ENCODE measurements at regions not wholly inside any gene's neighbourhood (a gene's known extent, or its start where the extent isn't known, plus 50 kb on each side); places are given as distances from the start of the nearest gene placed in this dataset.

DNA sequence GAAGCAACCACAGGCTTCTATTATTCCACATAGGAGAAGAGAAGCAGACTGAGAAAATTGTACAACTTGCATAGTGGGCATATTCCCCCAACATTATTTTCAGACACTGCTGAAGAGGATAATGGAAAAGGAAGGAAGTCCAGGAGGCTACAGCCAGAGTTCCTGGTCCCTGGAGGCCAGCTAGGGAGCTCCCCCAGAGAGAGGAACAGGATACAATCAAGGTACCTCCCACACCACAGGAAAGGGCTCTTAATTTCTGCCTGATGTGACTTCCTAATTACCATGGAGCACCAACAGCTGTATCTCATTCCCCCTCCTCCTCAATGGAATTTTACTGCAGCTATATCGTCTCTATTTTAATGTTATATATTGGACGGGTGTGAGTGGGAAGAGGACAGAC is 594.3 kb upstream of the NRSN1 start (continued):
- TF ChIP-seq, protein P1, sequence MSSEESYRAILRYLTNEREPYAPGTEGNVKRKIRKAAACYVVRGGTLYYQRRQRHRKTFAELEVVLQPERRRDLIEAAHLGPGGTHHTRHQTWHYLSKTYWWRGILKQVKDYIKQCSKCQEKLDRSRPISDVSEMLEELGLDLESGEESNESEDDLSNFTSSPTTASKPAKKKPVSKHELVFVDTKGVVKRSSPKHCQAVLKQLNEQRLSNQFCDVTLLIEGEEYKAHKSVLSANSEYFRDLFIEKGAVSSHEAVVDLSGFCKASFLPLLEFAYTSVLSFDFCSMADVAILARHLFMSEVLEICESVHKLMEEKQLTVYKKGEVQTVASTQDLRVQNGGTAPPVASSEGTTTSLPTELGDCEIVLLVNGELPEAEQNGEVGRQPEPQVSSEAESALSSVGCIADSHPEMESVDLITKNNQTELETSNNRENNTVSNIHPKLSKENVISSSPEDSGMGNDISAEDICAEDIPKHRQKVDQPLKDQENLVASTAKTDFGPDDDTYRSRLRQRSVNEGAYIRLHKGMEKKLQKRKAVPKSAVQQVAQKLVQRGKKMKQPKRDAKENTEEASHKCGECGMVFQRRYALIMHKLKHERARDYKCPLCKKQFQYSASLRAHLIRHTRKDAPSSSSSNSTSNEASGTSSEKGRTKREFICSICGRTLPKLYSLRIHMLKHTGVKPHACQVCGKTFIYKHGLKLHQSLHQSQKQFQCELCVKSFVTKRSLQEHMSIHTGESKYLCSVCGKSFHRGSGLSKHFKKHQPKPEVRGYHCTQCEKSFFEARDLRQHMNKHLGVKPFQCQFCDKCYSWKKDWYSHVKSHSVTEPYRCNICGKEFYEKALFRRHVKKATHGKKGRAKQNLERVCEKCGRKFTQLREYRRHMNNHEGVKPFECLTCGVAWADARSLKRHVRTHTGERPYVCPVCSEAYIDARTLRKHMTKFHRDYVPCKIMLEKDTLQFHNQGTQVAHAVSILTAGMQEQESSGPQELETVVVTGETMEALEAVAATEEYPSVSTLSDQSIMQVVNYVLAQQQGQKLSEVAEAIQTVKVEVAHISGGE (tag by site-specific recombination; conservative IDR thresholded peaks at IDR 0.05; ENCODE audit: low read depth), result no peak
- TF ChIP-seq ZNF560 (tag by site-specific recombination; IDR thresholded peaks at IDR 0.05; ENCODE audit: borderline replicate concordance) (no peak), ZNF335 (tag by site-specific recombination; conservative IDR thresholded peaks at IDR 0.05) (no peak), ZNF510 (tag by site-specific recombination; IDR thresholded peaks at IDR 0.05; ENCODE audit: insufficient replicate concordance) (no peak)

DNA sequence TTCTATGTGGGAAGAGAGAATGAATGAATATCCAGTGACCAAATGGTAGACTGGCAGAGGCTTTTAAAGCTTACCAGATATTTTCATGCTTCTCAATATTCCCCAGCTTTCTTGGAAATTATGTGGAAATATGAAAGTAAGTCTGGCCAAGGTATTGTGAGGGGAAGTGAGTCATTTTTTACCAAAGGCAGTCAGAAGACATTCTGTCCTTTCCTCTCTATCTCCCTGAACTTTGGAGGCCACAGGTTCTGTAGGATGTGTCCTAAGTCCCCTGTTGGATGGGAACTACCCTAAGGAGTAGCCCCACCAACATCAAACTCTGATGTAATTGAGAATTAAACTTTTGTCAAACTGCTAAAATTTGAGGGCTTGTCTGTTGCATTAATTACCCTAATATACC is 593.8 kb upstream of the NRSN1 start:
- no peak for TF ChIP-seq ZBTB8A (tag by site-specific recombination; IDR thresholded peaks at IDR 0.05)
- TF ChIP-seq, protein P2, sequence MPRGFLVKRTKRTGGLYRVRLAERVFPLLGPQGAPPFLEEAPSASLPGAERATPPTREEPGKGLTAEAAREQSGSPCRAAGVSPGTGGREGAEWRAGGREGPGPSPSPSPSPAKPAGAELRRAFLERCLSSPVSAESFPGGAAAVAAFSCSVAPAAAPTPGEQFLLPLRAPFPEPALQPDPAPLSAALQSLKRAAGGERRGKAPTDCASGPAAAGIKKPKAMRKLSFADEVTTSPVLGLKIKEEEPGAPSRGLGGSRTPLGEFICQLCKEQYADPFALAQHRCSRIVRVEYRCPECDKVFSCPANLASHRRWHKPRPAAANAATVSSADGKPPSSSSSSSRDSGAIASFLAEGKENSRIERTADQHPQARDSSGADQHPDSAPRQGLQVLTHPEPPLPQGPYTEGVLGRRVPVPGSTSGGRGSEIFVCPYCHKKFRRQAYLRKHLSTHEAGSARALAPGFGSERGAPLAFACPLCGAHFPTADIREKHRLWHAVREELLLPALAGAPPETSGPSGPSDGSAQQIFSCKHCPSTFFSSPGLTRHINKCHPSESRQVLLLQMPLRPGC (tag by site-specific recombination; IDR thresholded peaks at IDR 0.05), result no peak
- no peak for TF ChIP-seq ZNF677 (tag by site-specific recombination; IDR thresholded peaks at IDR 0.05)
- no peak for TF ChIP-seq MZF1 (tag by site-specific recombination; IDR thresholded peaks at IDR 0.05; ENCODE audit: borderline replicate concordance)
- TF ChIP-seq ZNF274 (IDR thresholded peaks at IDR 0.05; ENCODE audit: low read length), result no peak
- no peak for TF ChIP-seq ZNF274 (tag by site-specific recombination; IDR thresholded peaks at IDR 0.05; ENCODE audit: borderline replicate concordance)
- TF ChIP-seq ZNF248 (tag by site-specific recombination; IDR thresholded peaks at IDR 0.05), result no peak
- no peak for TF ChIP-seq ZNF341 (tag by site-specific recombination; IDR thresholded peaks at IDR 0.05; ENCODE audit: low read depth)
- CTCF ChIA-PET, result no interaction called here
- H3K27ac ChIP-seq (ENCODE audit: extremely low read depth, low read depth, low read length), result no peak overlapping the region
- H3K9me3 ChIP-seq (ENCODE audit: control insufficient read depth, insufficient read depth, low read depth, low read length), result no peaks in the 10 kb centered on the region
- H3K4me3 ChIP-seq (ENCODE audit: low read depth, low read length), result no peak overlapping the region
- H3K36me3 ChIP-seq (ENCODE audit: control insufficient read depth in 2 of 2, insufficient read depth in 1 of 2, low read length in 2 of 2), result no peaks in the 10 kb centered on the region
- POLR2A ChIA-PET, result interaction anchor here (0.5 kb wide), 1 partner anchor 1943 kb away, joined by 3 read pairs; no protein-coding TSS in a partner anchor
- H3K4me1 ChIP-seq (ENCODE audit: control insufficient read depth, insufficient read depth, low read length), result no peaks in the 10 kb centered on the region

DNA sequence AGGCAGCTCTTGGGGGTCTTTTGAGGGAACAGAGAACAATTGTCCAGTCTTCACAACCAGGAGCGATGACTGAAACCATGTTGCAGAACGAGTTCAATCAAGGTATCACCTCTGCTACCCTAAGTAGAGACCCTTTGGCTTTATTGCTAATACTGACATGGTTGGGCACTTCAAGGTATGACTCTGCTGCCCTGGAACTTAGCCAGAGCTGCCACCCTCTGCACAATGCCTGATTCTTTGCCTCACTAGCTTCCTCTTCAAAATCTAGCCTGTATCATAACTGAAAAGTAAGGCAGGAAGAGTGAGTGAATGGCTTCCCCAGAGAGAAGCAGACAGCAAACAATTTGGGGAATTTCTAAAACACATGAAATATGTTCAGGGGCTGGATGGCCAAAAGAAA is 592.7 kb upstream of the NRSN1 start:
- POLR2A ChIA-PET, result no interaction called here
- no peak overlapping the region for H3K4me3 ChIP-seq (ENCODE audit: low read depth, low read length)

More for the DNA sequence above, 592.7 kb upstream of the NRSN1 start:
- TF ChIP-seq, protein P3, sequence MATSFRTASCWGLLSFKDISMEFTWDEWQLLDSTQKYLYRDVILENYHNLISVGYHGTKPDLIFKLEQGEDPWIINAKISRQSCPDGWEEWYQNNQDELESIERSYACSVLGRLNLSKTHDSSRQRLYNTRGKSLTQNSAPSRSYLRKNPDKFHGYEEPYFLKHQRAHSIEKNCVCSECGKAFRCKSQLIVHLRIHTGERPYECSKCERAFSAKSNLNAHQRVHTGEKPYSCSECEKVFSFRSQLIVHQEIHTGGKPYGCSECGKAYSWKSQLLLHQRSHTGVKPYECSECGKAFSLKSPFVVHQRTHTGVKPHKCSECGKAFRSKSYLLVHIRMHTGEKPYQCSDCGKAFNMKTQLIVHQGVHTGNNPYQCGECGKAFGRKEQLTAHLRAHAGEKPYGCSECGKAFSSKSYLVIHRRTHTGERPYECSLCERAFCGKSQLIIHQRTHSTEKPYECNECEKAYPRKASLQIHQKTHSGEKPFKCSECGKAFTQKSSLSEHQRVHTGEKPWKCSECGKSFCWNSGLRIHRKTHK (tag by site-specific recombination; IDR thresholded peaks at IDR 0.05), result no peak
- no peak for TF ChIP-seq ZNF561 (tag by site-specific recombination; IDR thresholded peaks at IDR 0.05; ENCODE audit: borderline replicate concordance)
- no peak for TF ChIP-seq ZNF777 (tag by site-specific recombination; IDR thresholded peaks at IDR 0.05; ENCODE audit: borderline replicate concordance)
- no peak for TF ChIP-seq ZNF157 (tag by site-specific recombination; IDR thresholded peaks at IDR 0.05)
- TF ChIP-seq, protein P4, sequence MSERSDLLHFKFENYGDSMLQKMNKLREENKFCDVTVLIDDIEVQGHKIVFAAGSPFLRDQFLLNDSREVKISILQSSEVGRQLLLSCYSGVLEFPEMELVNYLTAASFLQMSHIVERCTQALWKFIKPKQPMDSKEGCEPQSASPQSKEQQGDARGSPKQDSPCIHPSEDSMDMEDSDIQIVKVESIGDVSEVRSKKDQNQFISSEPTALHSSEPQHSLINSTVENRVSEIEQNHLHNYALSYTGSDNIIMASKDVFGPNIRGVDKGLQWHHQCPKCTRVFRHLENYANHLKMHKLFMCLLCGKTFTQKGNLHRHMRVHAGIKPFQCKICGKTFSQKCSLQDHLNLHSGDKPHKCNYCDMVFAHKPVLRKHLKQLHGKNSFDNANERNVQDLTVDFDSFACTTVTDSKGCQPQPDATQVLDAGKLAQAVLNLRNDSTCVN (tag by site-specific recombination; optimal IDR thresholded peaks at IDR 0.05), result no peak
- no peak for TF ChIP-seq ZNF473 (tag by site-specific recombination; IDR thresholded peaks at IDR 0.05)
- no peak for TF ChIP-seq ZNF221 (tag by site-specific recombination; IDR thresholded peaks at IDR 0.05; ENCODE audit: borderline replicate concordance)
- TF ChIP-seq ZNF146 (tag by site-specific recombination; IDR thresholded peaks at IDR 0.05), result no peak
- no peak for TF ChIP-seq ZNF560 (tag by site-specific recombination; IDR thresholded peaks at IDR 0.05; ENCODE audit: borderline replicate concordance)
- CTCF ChIA-PET, result no interaction called here
- Histone ChIP-seq H3K36me3 (ENCODE audit: control insufficient read depth in 2 of 2, insufficient read depth in 1 of 2, low read length in 2 of 2) (no peaks in the 10 kb centered on the region), H3K9me3 (ENCODE audit: control insufficient read depth, insufficient read depth, low read depth, low read length) (no peaks in the 10 kb centered on the region), H3K4me1 (ENCODE audit: control insufficient read depth, insufficient read depth, low read length) (no peaks in the 10 kb centered on the region), H3K27ac (ENCODE audit: extremely low read depth, low read depth, low read length) (no peak overlapping the region)
